HFF-Myc (cell line): ENCODE measurements at regions not wholly inside any gene's neighbourhood (a gene's known extent, or its start where the extent isn't known, plus 50 kb on each side); places are given as distances from the start of the nearest gene placed in this dataset.

Experiments
- DNase-seq: peaks from one replicate; pipeline ENCODE4 v3.0.0-alpha.2; 2011; ENCODE audit warnings: low read depth; ENCODE audit errors: extremely low read depth
- H3K4me3 ChIP-seq: replicated peaks from 2 replicates; pipeline ENCODE4 v1.5.1; 2011; ENCODE audit warnings: low read depth, mild to moderate bottlenecking, control low read depth, low read length
- CTCF ChIP-seq: IDR thresholded peaks from 2 replicates; pipeline ENCODE4 v1.5.1; 2012; ENCODE audit warnings: mild to moderate bottlenecking, low read depth, low read length, control low read depth; ENCODE audit errors: missing control alignments

GRCh38 chr9:126276056-126276728, 50.4 kb upstream of the MVB12B start:
- H3K4me3 ChIP-seq = no peak overlapping the region
- no peak for TF ChIP-seq CTCF
- DNase-seq = no peak
